ENCODE measurements at regions not wholly inside any gene's neighbourhood (a gene's known extent, or its start where the extent isn't known, plus 50 kb on each side); places are given as distances from the start of the nearest gene placed in this dataset.

DNA sequence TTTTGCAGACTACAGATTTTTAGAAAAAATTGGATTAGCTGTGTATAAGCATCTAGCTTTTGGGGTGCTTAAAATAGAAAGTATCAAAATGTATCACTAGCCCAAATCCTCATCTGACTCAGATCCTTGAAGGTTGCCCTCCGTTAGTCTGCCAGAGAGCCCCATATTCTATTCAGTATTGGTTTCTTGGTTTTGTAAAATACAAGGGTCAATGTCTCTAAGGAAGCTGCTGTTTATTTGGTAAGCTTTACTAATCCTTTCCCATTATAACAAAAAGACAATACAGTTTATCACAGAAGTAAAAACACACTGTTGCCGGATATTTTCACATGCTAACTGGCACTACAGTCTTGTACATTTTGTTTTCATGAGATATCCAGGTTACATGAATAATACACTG lies 92.8 kb upstream of the PTHLH start:
- no peaks in the 10 kb centered on the region for H3K27me3 ChIP-seq (ENCODE audit: insufficient read depth, low read length, poor library complexity, severe bottlenecking)
- H3K4me3 ChIP-seq (ENCODE audit: low read length, poor library complexity, severe bottlenecking): no peak overlapping the region
- no peak overlapping the region for H3K4me2 ChIP-seq (ENCODE audit: low read depth, low read length, poor library complexity, severe bottlenecking)
- H3K9ac ChIP-seq (ENCODE audit: low read depth, low read length, poor library complexity, severe bottlenecking): no peak overlapping the region
- H4K20me1 ChIP-seq (ENCODE audit: insufficient read depth, low read length, poor library complexity, severe bottlenecking): no peaks in the 10 kb centered on the region
- H3K36me3 ChIP-seq (ENCODE audit: insufficient read depth, low read length): no peaks in the 10 kb centered on the region
- TF ChIP-seq, protein P1, sequence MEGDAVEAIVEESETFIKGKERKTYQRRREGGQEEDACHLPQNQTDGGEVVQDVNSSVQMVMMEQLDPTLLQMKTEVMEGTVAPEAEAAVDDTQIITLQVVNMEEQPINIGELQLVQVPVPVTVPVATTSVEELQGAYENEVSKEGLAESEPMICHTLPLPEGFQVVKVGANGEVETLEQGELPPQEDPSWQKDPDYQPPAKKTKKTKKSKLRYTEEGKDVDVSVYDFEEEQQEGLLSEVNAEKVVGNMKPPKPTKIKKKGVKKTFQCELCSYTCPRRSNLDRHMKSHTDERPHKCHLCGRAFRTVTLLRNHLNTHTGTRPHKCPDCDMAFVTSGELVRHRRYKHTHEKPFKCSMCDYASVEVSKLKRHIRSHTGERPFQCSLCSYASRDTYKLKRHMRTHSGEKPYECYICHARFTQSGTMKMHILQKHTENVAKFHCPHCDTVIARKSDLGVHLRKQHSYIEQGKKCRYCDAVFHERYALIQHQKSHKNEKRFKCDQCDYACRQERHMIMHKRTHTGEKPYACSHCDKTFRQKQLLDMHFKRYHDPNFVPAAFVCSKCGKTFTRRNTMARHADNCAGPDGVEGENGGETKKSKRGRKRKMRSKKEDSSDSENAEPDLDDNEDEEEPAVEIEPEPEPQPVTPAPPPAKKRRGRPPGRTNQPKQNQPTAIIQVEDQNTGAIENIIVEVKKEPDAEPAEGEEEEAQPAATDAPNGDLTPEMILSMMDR (conservative IDR thresholded peaks at IDR 0.05; ENCODE audit: low read length): no peak
- no peak for TF ChIP-seq EZH2phosphoT487 (IDR thresholded peaks at IDR 0.05; ENCODE audit: borderline replicate concordance)
- no peaks in the 10 kb centered on the region for H3F3A ChIP-seq (ENCODE audit: low read depth)
- H3K4me1 ChIP-seq (ENCODE audit: insufficient read depth, low read length, poor library complexity, severe bottlenecking): peaks cover 27% of the 10 kb centered on the region
- no peaks in the 10 kb centered on the region for H3K9me2 ChIP-seq (replicated peaks; ENCODE audit: low read depth, low read length)
- no peaks in the 10 kb centered on the region for H3K79me2 ChIP-seq (ENCODE audit: insufficient read depth, low read length)
- no peak overlapping the region for H2AFZ ChIP-seq (ENCODE audit: low read length)
- H3K9me3 ChIP-seq (ENCODE audit: insufficient read depth, low read depth, low read length): no peaks in the 10 kb centered on the region

DNA sequence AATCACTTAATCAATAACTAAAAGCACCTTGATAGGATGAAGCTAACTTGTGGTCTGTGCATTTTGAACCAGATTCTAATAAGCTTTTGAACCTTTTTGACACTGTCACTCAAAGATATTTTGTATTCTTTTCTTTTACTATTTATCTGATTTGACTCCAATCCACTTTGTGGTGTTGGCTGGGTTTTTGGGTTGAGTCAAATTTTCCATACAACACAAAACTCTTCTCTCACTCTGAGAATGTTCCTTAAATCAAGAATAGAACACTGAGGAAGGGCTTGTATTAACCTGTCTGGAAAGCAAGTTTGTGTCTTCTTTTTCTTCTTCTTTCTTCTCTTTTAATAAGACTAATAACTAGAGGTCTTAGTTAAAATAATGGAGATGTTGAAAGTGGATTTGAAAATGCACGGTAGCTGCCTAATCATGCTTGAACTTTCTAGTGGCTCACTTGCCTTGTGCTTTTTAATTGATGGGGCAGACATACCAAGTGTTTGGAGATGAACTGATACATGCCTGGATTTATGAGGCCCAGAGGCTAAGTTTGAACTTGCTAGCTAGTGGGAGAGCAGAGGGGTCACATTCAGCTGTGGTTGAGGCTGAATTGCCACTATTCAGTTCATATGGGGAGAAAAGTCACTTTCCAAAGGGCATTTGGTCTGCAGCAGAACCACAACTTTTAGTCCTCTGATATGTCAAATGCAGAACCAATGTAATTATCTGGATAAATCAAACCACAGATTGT lies 93.5 kb upstream of the PTHLH start:
- Histone ChIP-seq H3K9me3 (ENCODE audit: insufficient read depth, low read depth, low read length) (no peaks in the 10 kb centered on the region), H3K36me3 (ENCODE audit: insufficient read depth, low read length) (no peaks in the 10 kb centered on the region), H2AFZ (ENCODE audit: low read length) (no peak overlapping the region), H3K9ac (ENCODE audit: low read depth, low read length, poor library complexity, severe bottlenecking) (no peak overlapping the region), H3F3A (ENCODE audit: low read depth) (no peaks in the 10 kb centered on the region), H3K79me2 (ENCODE audit: insufficient read depth, low read length) (no peaks in the 10 kb centered on the region), H3K9me2 (replicated peaks; ENCODE audit: low read depth, low read length) (no peaks in the 10 kb centered on the region), H4K20me1 (ENCODE audit: insufficient read depth, low read length, poor library complexity, severe bottlenecking) (no peaks in the 10 kb centered on the region), H3K4me1 (ENCODE audit: insufficient read depth, low read length, poor library complexity, severe bottlenecking) (peaks cover 27% of the 10 kb centered on the region), H3K4me3 (ENCODE audit: low read length, poor library complexity, severe bottlenecking) (no peak overlapping the region), H3K4me2 (ENCODE audit: low read depth, low read length, poor library complexity, severe bottlenecking) (no peak overlapping the region), H3K27me3 (ENCODE audit: insufficient read depth, low read length, poor library complexity, severe bottlenecking) (no peaks in the 10 kb centered on the region)
- TF ChIP-seq, protein P1 (conservative IDR thresholded peaks at IDR 0.05; ENCODE audit: low read length): no peak
- no peak for TF ChIP-seq EZH2phosphoT487 (IDR thresholded peaks at IDR 0.05; ENCODE audit: borderline replicate concordance)

DNA sequence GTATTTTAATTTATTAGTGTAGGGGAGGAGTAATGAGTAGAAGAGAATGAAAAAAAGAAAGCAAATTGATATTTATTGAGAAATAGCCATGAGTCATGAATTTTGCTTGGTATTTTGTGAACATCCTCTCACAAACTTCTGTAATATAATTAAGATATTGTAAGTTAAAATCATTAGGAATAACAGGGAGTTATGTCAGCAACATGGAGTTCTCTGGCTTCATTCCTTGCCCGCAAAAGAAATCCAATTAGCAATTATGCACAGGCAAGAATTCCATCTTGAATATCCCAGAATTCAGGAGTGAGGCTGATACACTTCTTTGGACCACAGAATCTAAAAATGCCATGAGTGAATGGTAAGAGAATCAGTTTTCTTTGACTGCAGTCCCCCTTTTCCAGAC lies 94.3 kb upstream of the PTHLH start:
- no peaks in the 10 kb centered on the region for H3F3A ChIP-seq (ENCODE audit: low read depth)
- H3K79me2 ChIP-seq (ENCODE audit: insufficient read depth, low read length): no peaks in the 10 kb centered on the region
- no peak overlapping the region for H3K4me3 ChIP-seq (ENCODE audit: low read length, poor library complexity, severe bottlenecking)
- TF ChIP-seq, protein P1 (conservative IDR thresholded peaks at IDR 0.05; ENCODE audit: low read length): no peak
- no peak for TF ChIP-seq EZH2phosphoT487 (IDR thresholded peaks at IDR 0.05; ENCODE audit: borderline replicate concordance)
- H3K9me3 ChIP-seq (ENCODE audit: insufficient read depth, low read depth, low read length): no peaks in the 10 kb centered on the region
- no peak overlapping the region for H2AFZ ChIP-seq (ENCODE audit: low read length)
- H3K27me3 ChIP-seq (ENCODE audit: insufficient read depth, low read length, poor library complexity, severe bottlenecking): no peaks in the 10 kb centered on the region
- H4K20me1 ChIP-seq (ENCODE audit: insufficient read depth, low read length, poor library complexity, severe bottlenecking): no peaks in the 10 kb centered on the region
- peaks cover 27% of the 10 kb centered on the region for H3K4me1 ChIP-seq (ENCODE audit: insufficient read depth, low read length, poor library complexity, severe bottlenecking)
- no peaks in the 10 kb centered on the region for H3K36me3 ChIP-seq (ENCODE audit: insufficient read depth, low read length)
- no peak overlapping the region for H3K4me2 ChIP-seq (ENCODE audit: low read depth, low read length, poor library complexity, severe bottlenecking)
- H3K9me2 ChIP-seq (replicated peaks; ENCODE audit: low read depth, low read length): no peaks in the 10 kb centered on the region
- H3K9ac ChIP-seq (ENCODE audit: low read depth, low read length, poor library complexity, severe bottlenecking): no peak overlapping the region
